Suprapubic skin (tissue), 4 donors: ENCODE measurements at regions not wholly inside any gene's neighbourhood (a gene's known extent, or its start where the extent isn't known, plus 50 kb on each side); places are given as distances from the start of the nearest gene placed in this dataset.

Source experiments
- DNase-seq, 2 donors: peaks; one replicate each; pipeline ENCODE4 v3.0.0-alpha.2; 2019; ENCODE audit warnings: low spot score in 2 of 2
- H3K27ac ChIP-seq: fragments of 200-600 bp; sonication (generic); one replicate; pipeline ENCODE4 v1.5.1; 2019
- H3K27me3 ChIP-seq: fragments of 200-600 bp; sonication (generic); one replicate; pipeline ENCODE4 v1.5.1; 2019
- H3K36me3 ChIP-seq: fragments of 200-600 bp; sonication (generic); one replicate; pipeline ENCODE4 v1.5.1; 2019
- H3K4me1 ChIP-seq: fragments of 200-600 bp; sonication (generic); one replicate; pipeline ENCODE4 v1.5.1; 2019
- H3K4me3 ChIP-seq: fragments of 200-600 bp; sonication (generic); one replicate; pipeline ENCODE4 v1.5.1; 2019; ENCODE audit warnings: mild to moderate bottlenecking
- H3K9me3 ChIP-seq: fragments of 200-600 bp; sonication (generic); one replicate; pipeline ENCODE4 v1.5.1; 2019
- CTCF ChIP-seq, 2 donors: fragments of 200-600 bp in 1 of 2; fragments of 450-650 bp in 1 of 2; sonication (generic) in 1 of 2; IDR thresholded peaks; one replicate each; pipeline ENCODE4 v1.5.1; 2016 to 2019; ENCODE audit warnings: antibody characterized with exemption in 2 of 2, mild to moderate bottlenecking in 1 of 2, moderate library complexity in 1 of 2
- EP300 ChIP-seq: sonication (generic); formaldehyde crosslinking; IDR thresholded peaks from one replicate; pipeline ENCODE4 v1.6.1; 2017; ENCODE audit warnings: antibody characterized with exemption
- POLR2A ChIP-seq, 2 donors: fragments of 450-650 bp; IDR thresholded peaks; one replicate each; pipeline ENCODE4 v1.6.1; 2017; ENCODE audit warnings: antibody characterized with exemption in 2 of 2, mild to moderate bottlenecking in 2 of 2, moderate library complexity in 2 of 2
- POLR2AphosphoS5 ChIP-seq, 3 donors: sonication (generic); formaldehyde crosslinking; IDR thresholded peaks; one replicate each; pipeline ENCODE4 v1.6.1; 2017; ENCODE audit warnings: antibody characterized with exemption in 3 of 3
- whole genome bisulfite sequencing: methylation state at CpG from one replicate; pipeline ENCODE4 v1.1.5; 2018; 5-methylcytosine and 5-hydroxymethylcytosine counted together

GRCh38 chr16:72426386-72426785 lies 254.4 kb upstream of the PMFBP1 start:
- DNase-seq, result no peak
- Histone ChIP-seq H3K4me3 (no peak overlapping the region), H3K4me1 (no peaks in the 10 kb centered on the region), H3K27me3 (no peaks in the 10 kb centered on the region), H3K9me3 (no peaks in the 10 kb centered on the region), H3K27ac (no peak overlapping the region), H3K36me3 (no peaks in the 10 kb centered on the region)
- 91% methylated on average over 7 of the region's 7 CpGs for WGBS
- TF ChIP-seq EP300, result no peak
- no peak for TF ChIP-seq POLR2A (IDR thresholded peaks at IDR 0.05)
- TF ChIP-seq CTCF (IDR thresholded peaks at IDR 0.05), result no peak
- TF ChIP-seq POLR2AphosphoS5 (IDR thresholded peaks at IDR 0.05), result no peak

DNA sequence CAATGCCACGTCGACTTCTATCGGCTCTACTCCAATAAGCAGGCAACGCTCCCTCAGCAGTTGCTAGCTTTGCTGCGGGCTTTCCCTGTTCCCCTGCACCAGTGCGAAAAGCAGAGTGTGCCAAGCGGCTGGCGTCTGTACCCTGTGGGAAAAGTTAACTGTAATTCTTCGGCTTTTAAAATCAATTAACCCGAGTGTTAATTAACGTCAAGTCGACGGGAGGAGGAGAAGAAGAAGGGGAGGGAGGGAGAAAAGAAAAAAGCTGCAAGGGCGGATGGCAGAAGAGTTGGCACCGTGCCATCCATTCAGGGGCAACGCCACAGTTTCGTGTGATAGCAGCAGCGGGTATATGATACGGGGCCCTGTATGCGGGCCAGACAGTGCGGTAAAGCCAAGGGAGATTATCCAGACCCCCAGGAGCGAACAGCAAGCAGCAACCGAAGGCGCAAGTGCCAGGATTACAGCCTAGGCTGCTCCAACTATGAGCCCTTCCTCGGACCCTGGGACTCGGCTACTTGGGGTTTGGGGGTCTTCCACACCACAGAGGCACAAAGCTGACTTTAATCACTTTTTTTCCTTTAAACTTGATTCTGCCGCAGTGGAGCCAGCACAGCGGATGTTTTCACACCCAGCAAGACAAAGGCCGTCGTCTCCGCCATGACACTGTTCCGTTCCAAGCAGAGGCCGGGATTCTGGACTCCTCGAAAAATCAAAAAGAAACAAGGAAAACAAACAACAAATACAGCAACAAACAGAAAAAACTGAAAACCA lies 253.8 kb upstream of the PMFBP1 start:
- no peaks in the 10 kb centered on the region for H3K4me1 ChIP-seq
- WGBS, result 94% methylated on average over 33 of the region's 34 CpGs
- H3K27ac ChIP-seq, result no peak overlapping the region
- no peak for DNase-seq
- no peak for TF ChIP-seq POLR2AphosphoS5 (IDR thresholded peaks at IDR 0.05)
- TF ChIP-seq CTCF (IDR thresholded peaks at IDR 0.05), result no peak
- no peak for TF ChIP-seq EP300
- no peak for TF ChIP-seq POLR2A (IDR thresholded peaks at IDR 0.05)
- H3K4me3 ChIP-seq, result no peak overlapping the region
- H3K9me3 ChIP-seq, result no peaks in the 10 kb centered on the region
- no peaks in the 10 kb centered on the region for H3K36me3 ChIP-seq
- H3K27me3 ChIP-seq, result no peaks in the 10 kb centered on the region

GRCh38 chr16:72424757-72425156 lies 252.8 kb upstream of the PMFBP1 start:
- H3K4me3 ChIP-seq, result no peak overlapping the region
- H3K36me3 ChIP-seq, result no peaks in the 10 kb centered on the region
- WGBS, result 85% methylated on average over 7 of the region's 7 CpGs
- no peak for TF ChIP-seq CTCF (IDR thresholded peaks at IDR 0.05)
- TF ChIP-seq POLR2A (IDR thresholded peaks at IDR 0.05), result no peak
- no peak for TF ChIP-seq POLR2AphosphoS5 (IDR thresholded peaks at IDR 0.05)
- no peak for TF ChIP-seq EP300
- no peak overlapping the region for H3K27ac ChIP-seq
- DNase-seq, result no peak
- no peaks in the 10 kb centered on the region for H3K4me1 ChIP-seq
- H3K27me3 ChIP-seq, result no peaks in the 10 kb centered on the region
- no peaks in the 10 kb centered on the region for H3K9me3 ChIP-seq

DNA sequence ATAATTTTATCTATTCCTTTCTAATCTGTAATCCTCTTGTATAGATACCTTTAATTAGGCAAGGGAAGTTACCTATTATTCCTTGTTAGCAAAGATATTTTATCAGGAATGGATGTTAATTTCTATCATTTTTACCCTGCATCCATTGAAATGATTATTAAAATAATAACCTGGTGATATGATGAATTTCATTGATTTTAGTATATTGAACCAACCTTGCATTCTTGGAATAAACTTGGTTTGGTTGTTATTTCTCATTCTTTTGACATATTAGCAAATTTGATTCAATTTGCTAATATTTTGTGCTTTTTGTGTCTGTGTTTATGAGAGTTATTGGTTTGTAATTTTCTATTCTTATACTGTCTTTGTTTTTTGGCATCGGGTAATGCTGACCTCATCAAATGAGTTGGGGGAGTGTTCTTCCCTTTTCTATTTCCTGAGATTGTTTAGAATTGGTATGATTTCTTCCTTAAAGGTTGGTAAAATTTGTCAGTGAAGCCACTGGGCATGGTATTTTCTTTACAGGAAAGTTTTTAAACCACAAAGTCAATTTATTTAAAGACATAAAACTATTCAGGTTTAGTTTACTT lies 250.4 kb upstream of the PMFBP1 start:
- TF ChIP-seq POLR2A (IDR thresholded peaks at IDR 0.05), result no peak
- no peak for TF ChIP-seq EP300
- TF ChIP-seq CTCF (IDR thresholded peaks at IDR 0.05), result no peak
- no peak for TF ChIP-seq POLR2AphosphoS5 (IDR thresholded peaks at IDR 0.05)
- no peaks in the 10 kb centered on the region for H3K36me3 ChIP-seq
- 92% methylated on average over 1 of the region's 1 CpG for WGBS

GRCh38 chr16:72419638-72420037 lies 247.7 kb upstream of the PMFBP1 start:
- no peak for DNase-seq
- 97% methylated on average over 4 of the region's 4 CpGs for WGBS
- Histone ChIP-seq H3K4me1 (no peaks in the 10 kb centered on the region), H3K27ac (no peak overlapping the region), H3K27me3 (no peaks in the 10 kb centered on the region), H3K36me3 (no peaks in the 10 kb centered on the region), H3K9me3 (no peaks in the 10 kb centered on the region), H3K4me3 (no peak overlapping the region)
- TF ChIP-seq POLR2A (IDR thresholded peaks at IDR 0.05), result no peak

More for the DNA sequence above, 250.4 kb upstream of the PMFBP1 start:
- no peak for DNase-seq
- Histone ChIP-seq H3K4me1 (no peaks in the 10 kb centered on the region), H3K27ac (no peak overlapping the region), H3K4me3 (no peak overlapping the region), H3K9me3 (no peaks in the 10 kb centered on the region), H3K27me3 (no peaks in the 10 kb centered on the region)
